NOMO-1 treated with DMSO at 0.1 percent for 48 hours (cell line): ENCODE measurements at regions not wholly inside any gene's neighbourhood (a gene's known extent, or its start where the extent isn't known, plus 50 kb on each side); places are given as distances from the start of the nearest gene placed in this dataset.

Source experiments
- DNase-seq: peaks from one replicate; lab custom pipeline; 2025; ENCODE audit not compliant: unreplicated experiment; lab: John Stamatoyannopoulos, UW

GRCh38 chr4:28536124-28536523, 1675.5 kb downstream of the STIM2 start:
- DNase-seq = no peak

- no peak for DNase-seq
Measured at GRCh38 chr4:28545986-28546385, 1685.3 kb downstream of the STIM2 start.

GRCh38 chr4:28548136-28548535, 1687.5 kb downstream of the STIM2 start:
- DNase-seq = no peak

- no peak for DNase-seq
Measured at GRCh38 chr4:28548594-28548993, 1688.0 kb downstream of the STIM2 start.

GRCh38 chr4:28555866-28556265, 1695.2 kb downstream of the STIM2 start:
- DNase-seq = no peak

GRCh38 chr4:28557755-28558154, 1697.1 kb downstream of the STIM2 start:
- peak; percentile 0 for DNase-seq

- DNase-seq = no peak
Measured at GRCh38 chr4:28558895-28559294, 1698.3 kb downstream of the STIM2 start.

GRCh38 chr4:28562913-28563312, 1702.3 kb downstream of the STIM2 start:
- no peak for DNase-seq

GRCh38 chr4:28565396-28565795, 1704.8 kb downstream of the STIM2 start:
- DNase-seq = no peak

GRCh38 chr4:28600958-28601357, 1740.3 kb downstream of the STIM2 start:
- DNase-seq = no peak

- DNase-seq = no peak
Measured at GRCh38 chr4:28621591-28621990, 1761.0 kb downstream of the STIM2 start.

- DNase-seq = no peak
Measured at GRCh38 chr4:28636971-28637370, 1776.3 kb downstream of the STIM2 start.

GRCh38 chr4:28639747-28640146, 1779.1 kb downstream of the STIM2 start:
- no peak for DNase-seq

GRCh38 chr4:28654618-28655017, 1794.0 kb downstream of the STIM2 start:
- no peak for DNase-seq

- no peak for DNase-seq
Measured at GRCh38 chr4:28665306-28665705, 1804.7 kb downstream of the STIM2 start.

GRCh38 chr4:28675582-28675981, 1814.9 kb downstream of the STIM2 start:
- DNase-seq = no peak

- no peak for DNase-seq
Measured at GRCh38 chr4:28677808-28678207, 1817.2 kb downstream of the STIM2 start.

- DNase-seq = no peak
Measured at GRCh38 chr4:28682847-28683246, 1822.2 kb downstream of the STIM2 start.

- no peak for DNase-seq
Measured at GRCh38 chr4:28686618-28687017, 1826.0 kb downstream of the STIM2 start.

- DNase-seq = no peak
Measured at GRCh38 chr4:28690890-28691289, 1830.2 kb downstream of the STIM2 start.

GRCh38 chr4:28702571-28702970, 1841.9 kb downstream of the STIM2 start:
- DNase-seq = no peak

GRCh38 chr4:28709891-28710290, 1849.2 kb downstream of the STIM2 start:
- DNase-seq = no peak

GRCh38 chr4:28723371-28723770, 1862.7 kb downstream of the STIM2 start:
- no peak for DNase-seq

- DNase-seq = no peak
Measured at GRCh38 chr4:28724239-28724638, 1863.6 kb downstream of the STIM2 start.
